ENCODE measurements at regions not wholly inside any gene's neighbourhood (a gene's known extent, or its start where the extent isn't known, plus 50 kb on each side); places are given as distances from the start of the nearest gene placed in this dataset.

- no peak overlapping the region for H2AFZ ChIP-seq (ENCODE audit: low read length)
- no peak overlapping the region for H4K8ac ChIP-seq (replicated peaks; ENCODE audit: insufficient read length, low read depth, low read length)
- H4K20me1 ChIP-seq (ENCODE audit: control insufficient read depth, insufficient read depth, insufficient read length), result no peaks in the 10 kb centered on the region
- H2BK5ac ChIP-seq (ENCODE audit: insufficient read length, low read length), result no peak overlapping the region
- no peak overlapping the region for H3K4me2 ChIP-seq (ENCODE audit: insufficient read depth, insufficient read length, low read length)
- H3K23ac ChIP-seq (ENCODE audit: insufficient read length, low read depth, low read length), result no peak overlapping the region
- no peak overlapping the region for H2BK120ac ChIP-seq (ENCODE audit: low read depth, low read length, poor library complexity, severe bottlenecking)
- no peak overlapping the region for H4K5ac ChIP-seq (ENCODE audit: insufficient read length, low read depth, low read length)
- H2BK12ac ChIP-seq (ENCODE audit: insufficient read length, low read depth, low read length), result no peak overlapping the region
- no peak overlapping the region for H3K14ac ChIP-seq (ENCODE audit: insufficient read depth, low read length)
- no peaks in the 10 kb centered on the region for H3K9me3 ChIP-seq (ENCODE audit: control insufficient read depth, low read depth, low read length)
- H3K9ac ChIP-seq (ENCODE audit: extremely low read depth, insufficient read length, low read length), result no peak overlapping the region
- H3K56ac ChIP-seq (ENCODE audit: insufficient read length, low read depth, low read length), result no peak overlapping the region
- H4K91ac ChIP-seq (ENCODE audit: insufficient read length, low read depth, low read length), result no peak overlapping the region
- H3K18ac ChIP-seq (ENCODE audit: insufficient read length, low read depth, low read length), result no peak overlapping the region
- H3K4me1 ChIP-seq (ENCODE audit: insufficient read depth, low read length), result no peaks in the 10 kb centered on the region
- no peaks in the 10 kb centered on the region for H3K79me2 ChIP-seq (ENCODE audit: insufficient read depth, low read length)
- H3T11ph ChIP-seq (ENCODE audit: low read length), result no peak overlapping the region
- Mint-ChIP-seq H3K36me3 (ENCODE audit: insufficient read depth in 1 of 3, low read depth in 3 of 3) (no peaks in the 10 kb centered on the region), H3K27ac (no peak overlapping the region), H3K27me3 (ENCODE audit: low read depth) (no peaks in the 10 kb centered on the region), H3K9me3 (no peaks in the 10 kb centered on the region), H3K4me1 (peaks cover 0 to 13% of the 10 kb centered on the region in 2 experiments; a peak in 2 of 4 replicates), H3K4me3 (no peak overlapping the region)
- TF ChIP-seq CTCF (conservative IDR thresholded peaks at IDR 0.05), result no peak
- H3K23me2 ChIP-seq (ENCODE audit: insufficient read length, low read depth, low read length, poor library complexity, severe bottlenecking), result no peaks in the 10 kb centered on the region
- no peak overlapping the region for H3K4ac ChIP-seq (ENCODE audit: low read depth, low read length)
- H3K27ac ChIP-seq (ENCODE audit: insufficient read length, low read depth, low read length), result no peak overlapping the region
- H2BK15ac ChIP-seq (ENCODE audit: low read depth, low read length), result no peak overlapping the region
- H3K79me1 ChIP-seq (ENCODE audit: insufficient read depth, low read depth, low read length, poor library complexity, severe bottlenecking), result no peaks in the 10 kb centered on the region
- no CpG with 5 or more reads among the region's 1 CpG for WGBS (ENCODE audit: extremely low coverage, insufficient read length, low lambda C conversion rate)
- no peaks in the 10 kb centered on the region for H3K27me3 ChIP-seq (ENCODE audit: insufficient read depth, low read length)
- DNase-seq, result no peak
- no peak overlapping the region for H2AK5ac ChIP-seq (ENCODE audit: insufficient read length, low read length)
- H2BK20ac ChIP-seq (ENCODE audit: low read depth, low read length, poor library complexity, severe bottlenecking), result no peak overlapping the region
Measured at GRCh38 chr13:44240611-44241145, 132.9 kb upstream of the SERP2 start.

Data from H9 (cell line).